ENCODE measurements at regions not wholly inside any gene's neighbourhood (a gene's known extent, or its start where the extent isn't known, plus 50 kb on each side); places are given as distances from the start of the nearest gene placed in this dataset.

- no peak for DNase-seq (ENCODE audit: low read depth in 4 of 4, low spot score in 2 of 4)
Observed at GRCh38 chrX:10744007-10744406, 123.6 kb upstream of the MID1 start.

- DNase-seq (ENCODE audit: low read depth in 4 of 4, low spot score in 2 of 4): no peak
Observed at GRCh38 chrX:10747975-10748374, 127.6 kb upstream of the MID1 start.

GRCh38 chrX:10749113-10749512, 128.7 kb upstream of the MID1 start:
- DNase-seq (ENCODE audit: low read depth in 4 of 4, low spot score in 2 of 4): no peak

- no peak for DNase-seq (ENCODE audit: low read depth in 4 of 4, low spot score in 2 of 4)
Observed at GRCh38 chrX:10750581-10750980, 130.2 kb upstream of the MID1 start.

- DNase-seq (ENCODE audit: low read depth in 4 of 4, low spot score in 2 of 4): no peak
Observed at GRCh38 chrX:10753116-10753515, 132.7 kb upstream of the MID1 start.

- no peak for DNase-seq (ENCODE audit: low read depth in 4 of 4, low spot score in 2 of 4)
Observed at GRCh38 chrX:10754445-10754844, 134.1 kb upstream of the MID1 start.

- DNase-seq (ENCODE audit: low read depth in 4 of 4, low spot score in 2 of 4): no peak
Observed at GRCh38 chrX:10755439-10756334, 135.3 kb upstream of the MID1 start.

GRCh38 chrX:10756441-10756840, 136.1 kb upstream of the MID1 start:
- DNase-seq (ENCODE audit: low read depth in 4 of 4, low spot score in 2 of 4): no peak

GRCh38 chrX:10759141-10759799, 138.9 kb upstream of the MID1 start:
- DNase-seq (ENCODE audit: low read depth in 4 of 4, low spot score in 2 of 4): no peak

- DNase-seq (ENCODE audit: low read depth in 4 of 4, low spot score in 2 of 4): no peak
Observed at GRCh38 chrX:10761447-10761846, 141.1 kb upstream of the MID1 start.

- DNase-seq (ENCODE audit: low read depth in 4 of 4, low spot score in 2 of 4): no peak
Observed at GRCh38 chrX:10769195-10769594, 148.8 kb upstream of the MID1 start.

GRCh38 chrX:10769696-10770619, 149.6 kb upstream of the MID1 start:
- DNase-seq (ENCODE audit: low read depth in 4 of 4, low spot score in 2 of 4): no peak

GRCh38 chrX:10773318-10773717, 152.9 kb upstream of the MID1 start:
- no peak for DNase-seq (ENCODE audit: low read depth in 4 of 4, low spot score in 2 of 4)

GRCh38 chrX:10781847-10782530, 161.6 kb upstream of the MID1 start:
- no peak for DNase-seq (ENCODE audit: low read depth in 4 of 4, low spot score in 2 of 4)

- DNase-seq (ENCODE audit: low read depth in 4 of 4, low spot score in 2 of 4): no peak
Observed at GRCh38 chrX:10783451-10783995, 163.1 kb upstream of the MID1 start.

- DNase-seq (ENCODE audit: low read depth in 4 of 4, low spot score in 2 of 4): no peak
Observed at GRCh38 chrX:10787264-10787663, 166.9 kb upstream of the MID1 start.

- no peak for DNase-seq (ENCODE audit: low read depth in 4 of 4, low spot score in 2 of 4)
Observed at GRCh38 chrX:10794203-10794630, 173.8 kb upstream of the MID1 start.

- DNase-seq (ENCODE audit: low read depth in 4 of 4, low spot score in 2 of 4): no peak
Observed at GRCh38 chrX:10795721-10796120, 175.3 kb upstream of the MID1 start.

- DNase-seq (ENCODE audit: low read depth in 4 of 4, low spot score in 2 of 4): no peak
Observed at GRCh38 chrX:10797466-10797865, 177.1 kb upstream of the MID1 start.

GRCh38 chrX:10798041-10798440, 177.7 kb upstream of the MID1 start:
- DNase-seq (ENCODE audit: low read depth in 4 of 4, low spot score in 2 of 4): no peak
